ENCODE measurements at regions not wholly inside any gene's neighbourhood (a gene's known extent, or its start where the extent isn't known, plus 50 kb on each side); places are given as distances from the start of the nearest gene placed in this dataset.
"Not testable (repeated sequence)": the region's sequence is repeated elsewhere in the genome, so short reads cannot be mapped to it uniquely, and the experiment has no call there.

- no peak for DNase-seq
Observed at GRCh38 chr2:49801898-49802450, 647.7 kb upstream of the FSHR start.

GRCh38 chr2:49798570-49798969 lies 644.3 kb upstream of the FSHR start:
- DNase-seq: no peak

GRCh38 chr2:49796266-49796665 lies 642.0 kb upstream of the FSHR start:
- no peak for DNase-seq

- DNase-seq: no peak
Observed at GRCh38 chr2:49794396-49794795, 640.1 kb upstream of the FSHR start.

- no peak for DNase-seq
Observed at GRCh38 chr2:49788300-49788699, 634.0 kb upstream of the FSHR start.

- DNase-seq: no peak
Observed at GRCh38 chr2:49780949-49781348, 626.6 kb upstream of the FSHR start.

GRCh38 chr2:49772299-49772970 lies 618.1 kb upstream of the FSHR start:
- DNase-seq: no peak

GRCh38 chr2:49770919-49771318 lies 616.6 kb upstream of the FSHR start:
- DNase-seq: no peak

- DNase-seq: no peak
Observed at GRCh38 chr2:49767316-49767715, 613.0 kb upstream of the FSHR start.

- DNase-seq: no peak
Observed at GRCh38 chr2:49755777-49756176, 601.5 kb upstream of the FSHR start.

- no peak for DNase-seq
Observed at GRCh38 chr2:49754381-49754780, 600.1 kb upstream of the FSHR start.

- DNase-seq: no peak
Observed at GRCh38 chr2:49753344-49753985, 599.1 kb upstream of the FSHR start.

- no peak for DNase-seq
Observed at GRCh38 chr2:49737606-49738005, 583.3 kb upstream of the FSHR start.

GRCh38 chr2:49732924-49733323 lies 578.6 kb upstream of the FSHR start:
- DNase-seq: not testable (repeated sequence)

- no peak for DNase-seq
Observed at GRCh38 chr2:49719241-49719640, 564.9 kb upstream of the FSHR start.

GRCh38 chr2:49715597-49715996 lies 561.3 kb upstream of the FSHR start:
- no peak for DNase-seq

- no peak for DNase-seq
Observed at GRCh38 chr2:49714454-49714853, 560.1 kb upstream of the FSHR start.

- no peak for DNase-seq
Observed at GRCh38 chr2:49702740-49703139, 548.4 kb upstream of the FSHR start.

- DNase-seq: no peak
Observed at GRCh38 chr2:49693961-49694360, 539.6 kb upstream of the FSHR start.

- DNase-seq: not testable (repeated sequence)
Observed at GRCh38 chr2:49692022-49692421, 537.7 kb upstream of the FSHR start.

- DNase-seq: no peak
Observed at GRCh38 chr2:49687918-49688317, 533.6 kb upstream of the FSHR start.

GRCh38 chr2:49686897-49687442 lies 532.7 kb upstream of the FSHR start:
- DNase-seq: no peak

GRCh38 chr2:49686291-49686690 lies 532.0 kb upstream of the FSHR start:
- no peak for DNase-seq

- no peak for DNase-seq
Observed at GRCh38 chr2:49677227-49677626, 522.9 kb upstream of the FSHR start.
